ENCODE measurements at regions not wholly inside any gene's neighbourhood (a gene's known extent, or its start where the extent isn't known, plus 50 kb on each side); places are given as distances from the start of the nearest gene placed in this dataset.

- DNase-seq (ENCODE audit: low read depth): no peak
- no peak overlapping the region for H3K4me3 ChIP-seq (ENCODE audit: low read length)
- no peak for TF ChIP-seq CTCF (IDR thresholded peaks at IDR 0.05; ENCODE audit: insufficient read depth, low read depth, low read length, missing control alignments)
These were observed 949.5 kb upstream of the SOX9 start for GRCh38 chr17:71171270-71171669.

GRCh38 chr17:71173991-71174390, 946.8 kb upstream of the SOX9 start:
- H3K4me3 ChIP-seq (ENCODE audit: low read length): no peak overlapping the region
- DNase-seq (ENCODE audit: low read depth): no peak
- no peak for TF ChIP-seq CTCF (IDR thresholded peaks at IDR 0.05; ENCODE audit: insufficient read depth, low read depth, low read length, missing control alignments)

GRCh38 chr17:71176331-71176730, 944.5 kb upstream of the SOX9 start:
- no peak overlapping the region for H3K4me3 ChIP-seq (ENCODE audit: low read length)
- no peak for TF ChIP-seq CTCF (IDR thresholded peaks at IDR 0.05; ENCODE audit: insufficient read depth, low read depth, low read length, missing control alignments)
- DNase-seq (ENCODE audit: low read depth): no peak

- no peak for TF ChIP-seq CTCF (IDR thresholded peaks at IDR 0.05; ENCODE audit: insufficient read depth, low read depth, low read length, missing control alignments)
- H3K4me3 ChIP-seq (ENCODE audit: low read length): no peak overlapping the region
- no peak for DNase-seq (ENCODE audit: low read depth)
These were observed 943.8 kb upstream of the SOX9 start for GRCh38 chr17:71176928-71177443.

- no peak for TF ChIP-seq CTCF (IDR thresholded peaks at IDR 0.05; ENCODE audit: insufficient read depth, low read depth, low read length, missing control alignments)
These were observed 939.9 kb upstream of the SOX9 start for GRCh38 chr17:71180801-71181385.

GRCh38 chr17:71183066-71183660, 937.7 kb upstream of the SOX9 start:
- TF ChIP-seq CTCF (IDR thresholded peaks at IDR 0.05; ENCODE audit: insufficient read depth, low read depth, low read length, missing control alignments): no peak
- no peak overlapping the region for H3K4me3 ChIP-seq (ENCODE audit: low read length)
- DNase-seq (ENCODE audit: low read depth): no peak

More at GRCh38 chr17:71180801-71181385, 939.9 kb upstream of the SOX9 start:
- peak; percentile 16 for DNase-seq (ENCODE audit: low read depth)
- no peak overlapping the region for H3K4me3 ChIP-seq (ENCODE audit: low read length)

- DNase-seq (ENCODE audit: low read depth): peak; percentile 63
- no peak for TF ChIP-seq CTCF (IDR thresholded peaks at IDR 0.05; ENCODE audit: insufficient read depth, low read depth, low read length, missing control alignments)
- no peak overlapping the region for H3K4me3 ChIP-seq (ENCODE audit: low read length)
These were observed 936.1 kb upstream of the SOX9 start for GRCh38 chr17:71184716-71185115.
